GM13976 (cell line): ENCODE measurements at regions not wholly inside any gene's neighbourhood (a gene's known extent, or its start where the extent isn't known, plus 50 kb on each side); places are given as distances from the start of the nearest gene placed in this dataset.

ENCODE experiments used
- DNase-seq: peaks from one replicate; pipeline ENCODE4 v3.0.0; 2012; ENCODE audit warnings: low spot score
- CTCF ChIP-seq: IDR thresholded peaks from 2 replicates; pipeline ENCODE4 v1.5.1; 2012; ENCODE audit warnings: borderline replicate concordance, mild to moderate bottlenecking; ENCODE audit not compliant: insufficient read depth; ENCODE audit errors: extremely low read depth, missing control alignments, control extremely low read depth
- in situ Hi-C: fragments of 300-500 bp; cut with MboI; formaldehyde crosslinking; loops from one replicate; pipeline ENCODE4 v1.12.0; 2022; ENCODE audit warnings: low sequenced_read_pairs, mixed read lengths, inconsistent platforms; ENCODE audit not compliant: unreplicated experiment

GRCh38 chr10:130774871-130775270, 536.6 kb downstream of the TCERG1L start:
- no peak for TF ChIP-seq CTCF
- in situ Hi-C loops, result no loop called here
- no peak for DNase-seq

DNA sequence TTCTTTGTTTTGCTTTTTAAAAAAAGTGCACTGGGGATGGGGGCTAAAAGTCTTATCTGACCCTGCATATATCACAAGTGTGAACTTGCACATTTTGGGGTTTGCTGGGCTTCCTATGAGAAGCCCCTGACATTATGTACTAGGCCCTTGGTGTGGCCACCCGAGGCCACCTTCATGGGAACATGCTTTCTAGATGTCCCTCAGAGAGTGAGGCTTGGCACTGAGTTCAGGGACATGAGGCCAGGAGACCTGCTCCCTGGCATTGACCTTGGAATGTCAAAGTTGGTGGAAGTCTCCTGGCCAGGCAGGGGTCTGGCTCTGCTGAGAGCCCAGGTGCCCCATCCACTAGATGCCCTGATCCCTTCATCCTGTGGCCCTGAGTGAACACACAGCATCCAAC, 536.2 kb downstream of the TCERG1L start:
- no peak for DNase-seq
- no peak for TF ChIP-seq CTCF
- in situ Hi-C loops, result no loop called here

DNA sequence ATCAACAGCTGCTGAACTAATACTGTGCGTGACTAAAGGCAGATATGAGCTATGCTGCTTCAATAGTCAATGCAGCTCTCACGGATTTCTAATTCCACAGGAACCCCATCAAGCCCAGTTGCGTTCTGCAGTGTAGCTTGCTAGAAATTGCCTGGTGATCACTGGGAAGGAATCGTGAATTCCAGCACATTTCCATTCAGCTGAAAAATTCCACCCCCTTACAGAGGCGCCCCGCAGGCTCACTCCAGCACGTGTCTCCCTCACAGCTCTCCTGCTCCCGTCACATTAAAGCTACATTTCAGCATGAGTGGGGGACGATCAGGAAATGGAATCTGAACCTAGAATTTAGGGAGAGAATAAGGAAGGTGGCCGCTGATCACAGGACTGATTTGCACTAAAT, 534.8 kb downstream of the TCERG1L start:
- TF ChIP-seq CTCF, result no peak
- in situ Hi-C loops, result no loop called here
- DNase-seq, result no peak

- no peak for DNase-seq
- in situ Hi-C loops, result no loop called here
- no peak for TF ChIP-seq CTCF
Measured at GRCh38 chr10:130777507-130778165, 533.9 kb downstream of the TCERG1L start.

DNA sequence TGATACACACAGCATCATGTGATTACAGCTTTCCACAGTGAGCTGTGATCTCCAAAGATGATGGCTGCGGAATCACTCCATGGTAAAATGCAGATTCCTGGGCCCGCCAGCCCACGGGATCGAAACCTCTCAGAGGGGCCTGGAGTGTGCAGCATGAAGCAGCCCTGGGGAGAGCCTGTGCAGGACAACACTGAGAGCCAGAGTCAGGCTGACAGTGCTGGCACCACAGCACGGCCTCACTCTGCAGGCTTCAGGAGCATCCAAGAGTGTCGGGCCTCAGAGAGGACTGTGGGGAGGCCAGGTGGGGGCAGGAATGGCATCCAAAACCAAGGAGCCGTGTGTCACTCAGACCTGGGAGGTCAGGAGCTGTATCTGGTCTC, 533.4 kb downstream of the TCERG1L start:
- in situ Hi-C loops, result no loop called here
- TF ChIP-seq CTCF, result no peak
- DNase-seq, result no peak

GRCh38 chr10:130780763-130781162, 530.8 kb downstream of the TCERG1L start:
- in situ Hi-C loops, result no loop called here
- DNase-seq, result no peak
- no peak for TF ChIP-seq CTCF
